ENCODE measurements at regions not wholly inside any gene's neighbourhood (a gene's known extent, or its start where the extent isn't known, plus 50 kb on each side); places are given as distances from the start of the nearest gene placed in this dataset.

GRCh38 chr10:47055386-47056246 lies 144.4 kb downstream of the PTPN20 start:
- TF ChIP-seq, protein P1, sequence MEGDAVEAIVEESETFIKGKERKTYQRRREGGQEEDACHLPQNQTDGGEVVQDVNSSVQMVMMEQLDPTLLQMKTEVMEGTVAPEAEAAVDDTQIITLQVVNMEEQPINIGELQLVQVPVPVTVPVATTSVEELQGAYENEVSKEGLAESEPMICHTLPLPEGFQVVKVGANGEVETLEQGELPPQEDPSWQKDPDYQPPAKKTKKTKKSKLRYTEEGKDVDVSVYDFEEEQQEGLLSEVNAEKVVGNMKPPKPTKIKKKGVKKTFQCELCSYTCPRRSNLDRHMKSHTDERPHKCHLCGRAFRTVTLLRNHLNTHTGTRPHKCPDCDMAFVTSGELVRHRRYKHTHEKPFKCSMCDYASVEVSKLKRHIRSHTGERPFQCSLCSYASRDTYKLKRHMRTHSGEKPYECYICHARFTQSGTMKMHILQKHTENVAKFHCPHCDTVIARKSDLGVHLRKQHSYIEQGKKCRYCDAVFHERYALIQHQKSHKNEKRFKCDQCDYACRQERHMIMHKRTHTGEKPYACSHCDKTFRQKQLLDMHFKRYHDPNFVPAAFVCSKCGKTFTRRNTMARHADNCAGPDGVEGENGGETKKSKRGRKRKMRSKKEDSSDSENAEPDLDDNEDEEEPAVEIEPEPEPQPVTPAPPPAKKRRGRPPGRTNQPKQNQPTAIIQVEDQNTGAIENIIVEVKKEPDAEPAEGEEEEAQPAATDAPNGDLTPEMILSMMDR (IDR thresholded peaks at IDR 0.05 in 8 of 11, conservative IDR thresholded peaks at IDR 0.05 in 3 of 11): no peak
- TF ChIP-seq POLR2AphosphoS5 (IDR thresholded peaks at IDR 0.05): no peak

Data from spleen (tissue), 7 donors.